ENCODE measurements at regions not wholly inside any gene's neighbourhood (a gene's known extent, or its start where the extent isn't known, plus 50 kb on each side); places are given as distances from the start of the nearest gene placed in this dataset.

- Histone ChIP-seq H3K27me3 (replicated peaks; ENCODE audit: control insufficient read depth, insufficient read depth, low read length) (no peaks in the 10 kb centered on the region), H3K36me3 (ENCODE audit: control insufficient read depth, insufficient read depth, low read length) (no peaks in the 10 kb centered on the region), H3K4me3 (replicated peaks; ENCODE audit: low read depth, low read length) (no peak overlapping the region)
- no peak for TF ChIP-seq CTCF (IDR thresholded peaks at IDR 0.05; ENCODE audit: insufficient read depth, low read length, poor library complexity, severe bottlenecking)
- no peak for DNase-seq (ENCODE audit: extremely low read depth, insufficient read length)
Measured at GRCh38 chr12:91931111-91931510, 214.5 kb downstream of the BTG1 start.

GRCh38 chr12:91928501-91928900 is 217.1 kb downstream of the BTG1 start:
- H3K36me3 ChIP-seq (ENCODE audit: control insufficient read depth, insufficient read depth, low read length) = no peaks in the 10 kb centered on the region
- DNase-seq (ENCODE audit: extremely low read depth, insufficient read length) = no peak
- no peak for TF ChIP-seq CTCF (IDR thresholded peaks at IDR 0.05; ENCODE audit: insufficient read depth, low read length, poor library complexity, severe bottlenecking)
- H3K27me3 ChIP-seq (replicated peaks; ENCODE audit: control insufficient read depth, insufficient read depth, low read length) = no peaks in the 10 kb centered on the region
- H3K4me3 ChIP-seq (replicated peaks; ENCODE audit: low read depth, low read length) = no peak overlapping the region

GRCh38 chr12:91926848-91927247 is 218.8 kb downstream of the BTG1 start:
- no peaks in the 10 kb centered on the region for H3K27me3 ChIP-seq (replicated peaks; ENCODE audit: control insufficient read depth, insufficient read depth, low read length)
- DNase-seq (ENCODE audit: extremely low read depth, insufficient read length) = no peak
- H3K36me3 ChIP-seq (ENCODE audit: control insufficient read depth, insufficient read depth, low read length) = no peaks in the 10 kb centered on the region
- no peak for TF ChIP-seq CTCF (IDR thresholded peaks at IDR 0.05; ENCODE audit: insufficient read depth, low read length, poor library complexity, severe bottlenecking)
- H3K4me3 ChIP-seq (replicated peaks; ENCODE audit: low read depth, low read length) = no peak overlapping the region

- H3K4me3 ChIP-seq (replicated peaks; ENCODE audit: low read depth, low read length) = no peak overlapping the region
- no peaks in the 10 kb centered on the region; the same call in 1 of the 2 replicates for H3K27me3 ChIP-seq (replicated peaks; ENCODE audit: control insufficient read depth, insufficient read depth, low read length)
- no peak for TF ChIP-seq CTCF (IDR thresholded peaks at IDR 0.05; ENCODE audit: insufficient read depth, low read length, poor library complexity, severe bottlenecking)
- no peak for DNase-seq (ENCODE audit: extremely low read depth, insufficient read length)
- H3K36me3 ChIP-seq (ENCODE audit: control insufficient read depth, insufficient read depth, low read length) = no peaks in the 10 kb centered on the region
Measured at GRCh38 chr12:91924827-91925226, 220.8 kb downstream of the BTG1 start.

- no peak for DNase-seq (ENCODE audit: extremely low read depth, insufficient read length)
- no peaks in the 10 kb centered on the region for H3K36me3 ChIP-seq (ENCODE audit: control insufficient read depth, insufficient read depth, low read length)
- no peak overlapping the region for H3K4me3 ChIP-seq (replicated peaks; ENCODE audit: low read depth, low read length)
- no peak for TF ChIP-seq CTCF (IDR thresholded peaks at IDR 0.05; ENCODE audit: insufficient read depth, low read length, poor library complexity, severe bottlenecking)
- no peaks in the 10 kb centered on the region; the same call in 1 of the 2 replicates for H3K27me3 ChIP-seq (replicated peaks; ENCODE audit: control insufficient read depth, insufficient read depth, low read length)
Measured at GRCh38 chr12:91923864-91924263, 221.8 kb downstream of the BTG1 start.

- no peak for TF ChIP-seq CTCF (IDR thresholded peaks at IDR 0.05; ENCODE audit: insufficient read depth, low read length, poor library complexity, severe bottlenecking)
- H3K27me3 ChIP-seq (replicated peaks; ENCODE audit: control insufficient read depth, insufficient read depth, low read length) = no peaks in the 10 kb centered on the region; the same call in 1 of the 2 replicates
- H3K36me3 ChIP-seq (ENCODE audit: control insufficient read depth, insufficient read depth, low read length) = no peaks in the 10 kb centered on the region
- no peak overlapping the region for H3K4me3 ChIP-seq (replicated peaks; ENCODE audit: low read depth, low read length)
- DNase-seq (ENCODE audit: extremely low read depth, insufficient read length) = no peak
Measured at GRCh38 chr12:91922674-91923073, 223.0 kb downstream of the BTG1 start.

Data from GM06990 (cell line).